ENCODE measurements at regions not wholly inside any gene's neighbourhood (a gene's known extent, or its start where the extent isn't known, plus 50 kb on each side); places are given as distances from the start of the nearest gene placed in this dataset.

DNA sequence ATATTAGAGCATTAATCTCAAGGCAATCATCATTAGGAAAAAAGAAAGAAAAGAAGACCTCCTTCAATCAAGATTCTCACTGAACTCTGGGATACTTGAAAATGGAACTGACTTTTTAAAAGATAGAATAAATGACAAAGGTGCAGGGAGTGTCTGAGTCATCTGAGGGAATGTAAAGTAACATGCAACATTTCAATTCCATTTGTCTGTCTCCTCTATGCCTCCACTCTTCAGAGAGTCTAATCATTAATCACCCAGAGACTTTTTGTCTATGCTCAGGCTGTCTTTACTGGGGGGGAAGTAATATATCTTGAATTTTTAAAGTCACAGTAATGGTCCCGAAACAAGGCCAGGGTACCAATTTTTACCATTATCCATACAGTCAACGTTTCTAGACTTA, 55.0 kb upstream of the PACRGL start:
- in situ Hi-C loops (cut with HindIII; ENCODE audit: low pct_ligation_motif_present, low pct_unique_long_range_greater_than_20kb, low sequenced_read_pairs), result no loop called here
- DNase-seq, result no peak

DNA sequence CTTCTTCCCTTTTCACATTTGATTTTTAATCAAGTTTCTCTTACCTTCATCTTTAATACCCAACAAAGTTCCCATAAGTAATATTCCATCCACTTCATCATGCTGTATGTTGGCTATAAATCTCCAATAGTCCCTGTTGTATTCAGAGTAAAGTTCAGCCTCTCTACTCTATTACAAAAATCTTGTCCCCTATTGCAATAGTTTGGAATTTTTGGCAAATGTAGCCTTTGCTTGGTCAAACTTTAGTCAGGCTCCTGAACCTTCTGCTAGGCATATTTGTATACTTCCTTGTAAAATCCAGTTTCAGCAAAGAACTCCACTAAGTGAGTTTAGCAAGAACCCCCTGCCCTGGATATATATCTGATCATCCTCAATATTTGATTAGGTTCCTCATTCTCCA, 54.0 kb upstream of the PACRGL start:
- in situ Hi-C loops (cut with HindIII; ENCODE audit: low pct_ligation_motif_present, low pct_unique_long_range_greater_than_20kb, low sequenced_read_pairs), result no loop called here
- DNase-seq, result no peak
